Activated naive CD4-positive, alpha-beta T cell treated with anti-CD3 and anti-CD28 coated beads, Interleukin-2, amount 50 U/mL, for 72 hours (primary cell): ENCODE measurements at regions not wholly inside any gene's neighbourhood (a gene's known extent, or its start where the extent isn't known, plus 50 kb on each side); places are given as distances from the start of the nearest gene placed in this dataset.
"Not testable (repeated sequence)": the region's sequence is repeated elsewhere in the genome, so short reads cannot be mapped to it uniquely, and the experiment has no call there.

Experiments used
- ATAC-seq, 2 donors: fragments of 150-1000 bp; cut with Tn5 transposase; 2 replicates each; pipeline ENCODE4 v1.10.0; 2021; ENCODE audit warnings: mild to moderate bottlenecking in 2 of 2, moderate library complexity in 2 of 2
- DNase-seq, 2 donors: peaks; one replicate each; pipeline ENCODE4 v3.0.0; 2021 to 2022; ENCODE audit warnings: low spot score in 2 of 2
- H3K27ac Mint-ChIP-seq, 2 donors: one replicate each; pipeline ENCODE4 v1.8.0; 2022; ENCODE audit warnings: mild to moderate bottlenecking in 2 of 2, mixed read lengths in 2 of 2
- H3K36me3 Mint-ChIP-seq, 2 donors: one replicate each; pipeline ENCODE4 v1.8.0; 2022; ENCODE audit warnings: mixed read lengths in 2 of 2
- H3K9me3 Mint-ChIP-seq, 2 donors: one replicate each; pipeline ENCODE4 v1.8.0; 2022; ENCODE audit warnings: mixed read lengths in 2 of 2

- ATAC-seq (no peak), DNase-seq (no peak)
- Mint-ChIP-seq H3K27ac (no peak overlapping the region), H3K9me3 (no peaks in the 10 kb centered on the region), H3K36me3 (no peaks in the 10 kb centered on the region)
Observed at GRCh38 chr6:167708501-167709094, 118.1 kb upstream of the AFDN start.

- no peaks in the 10 kb centered on the region for H3K9me3 Mint-ChIP-seq
Observed at GRCh38 chr6:167709196-167709595, 117.5 kb upstream of the AFDN start.

GRCh38 chr6:167709776-167710336 is 116.9 kb upstream of the AFDN start:
- not testable (repeated sequence) for ATAC-seq, H3K36me3 Mint-ChIP-seq, H3K27ac Mint-ChIP-seq, H3K9me3 Mint-ChIP-seq, DNase-seq

More at GRCh38 chr6:167709196-167709595, 117.5 kb upstream of the AFDN start:
- ATAC-seq (no peak), DNase-seq (no peak)
- no peaks in the 10 kb centered on the region for H3K36me3 Mint-ChIP-seq
- no peak overlapping the region for H3K27ac Mint-ChIP-seq

GRCh38 chr6:167710363-167710920 is 116.3 kb upstream of the AFDN start:
- Mint-ChIP-seq H3K9me3 (no peaks in the 10 kb centered on the region), H3K36me3 (no peaks in the 10 kb centered on the region), H3K27ac (no peak overlapping the region)
- no peak for DNase-seq
- ATAC-seq, result no peak

- Mint-ChIP-seq H3K27ac (no peak overlapping the region), H3K9me3 (no peaks in the 10 kb centered on the region), H3K36me3 (no peaks in the 10 kb centered on the region)
- ATAC-seq (no peak), DNase-seq (no peak)
Observed at GRCh38 chr6:167711211-167711610, 115.5 kb upstream of the AFDN start.

GRCh38 chr6:167711768-167712730 is 114.7 kb upstream of the AFDN start:
- no peaks in the 10 kb centered on the region for H3K36me3 Mint-ChIP-seq
- H3K27ac Mint-ChIP-seq, result no peak overlapping the region
- no peak for DNase-seq
- no peak for ATAC-seq
- H3K9me3 Mint-ChIP-seq, result no peaks in the 10 kb centered on the region

GRCh38 chr6:167712731-167713475 is 113.8 kb upstream of the AFDN start:
- no peak for ATAC-seq

GRCh38 chr6:167714152-167714551 is 112.6 kb upstream of the AFDN start:
- H3K36me3 Mint-ChIP-seq, result peaks cover 0 to 6% of the 10 kb centered on the region in 2 donors
- peaks cover 0 to 4% of the 10 kb centered on the region in 2 donors for H3K9me3 Mint-ChIP-seq
- no peak overlapping the region for H3K27ac Mint-ChIP-seq
- no peak for DNase-seq
- ATAC-seq, result no peak

More at GRCh38 chr6:167712731-167713475, 113.8 kb upstream of the AFDN start:
- Mint-ChIP-seq H3K27ac (no peak overlapping the region), H3K36me3 (no peaks in the 10 kb centered on the region), H3K9me3 (no peaks in the 10 kb centered on the region)
- DNase-seq, result no peak

GRCh38 chr6:167717455-167717854 is 109.3 kb upstream of the AFDN start:
- peaks cover 0 to 13% of the 10 kb centered on the region in 2 donors for H3K36me3 Mint-ChIP-seq
- no peak for ATAC-seq
- H3K27ac Mint-ChIP-seq, result no peak overlapping the region
- H3K9me3 Mint-ChIP-seq, result peaks cover 0 to 4% of the 10 kb centered on the region in 2 donors
- DNase-seq, result no peak

- Mint-ChIP-seq H3K36me3 (peaks cover 0 to 13% of the 10 kb centered on the region in 2 donors), H3K9me3 (peaks cover 0 to 4% of the 10 kb centered on the region in 2 donors), H3K27ac (no peak overlapping the region)
- no peak for ATAC-seq
- DNase-seq, result no peak
Observed at GRCh38 chr6:167717867-167718266, 108.8 kb upstream of the AFDN start.

- Mint-ChIP-seq H3K27ac (no peak overlapping the region), H3K9me3 (peaks cover 0 to 8% of the 10 kb centered on the region in 2 donors), H3K36me3 (peaks cover 0 to 13% of the 10 kb centered on the region in 2 donors)
- DNase-seq, result no peak
- no peak for ATAC-seq
Observed at GRCh38 chr6:167719920-167720319, 106.8 kb upstream of the AFDN start.

GRCh38 chr6:167720456-167721285 is 106.0 kb upstream of the AFDN start:
- ATAC-seq, result no peak
- Mint-ChIP-seq H3K9me3 (peaks cover 0 to 8% of the 10 kb centered on the region in 2 donors), H3K36me3 (peaks cover 0 to 13% of the 10 kb centered on the region in 2 donors), H3K27ac (no peak overlapping the region)
- DNase-seq, result no peak

GRCh38 chr6:167721291-167721690 is 105.4 kb upstream of the AFDN start:
- DNase-seq (no peak), ATAC-seq (no peak)
- H3K9me3 Mint-ChIP-seq, result peaks cover 0 to 8% of the 10 kb centered on the region in 2 donors
- peaks cover 0 to 18% of the 10 kb centered on the region in 2 donors for H3K36me3 Mint-ChIP-seq
- H3K27ac Mint-ChIP-seq, result no peak overlapping the region

- DNase-seq (no peak), ATAC-seq (no peak)
- no peak overlapping the region for H3K27ac Mint-ChIP-seq
- H3K9me3 Mint-ChIP-seq, result peaks cover 0 to 8% of the 10 kb centered on the region in 2 donors
- H3K36me3 Mint-ChIP-seq, result peaks cover 0 to 18% of the 10 kb centered on the region in 2 donors
Observed at GRCh38 chr6:167722634-167723309, 103.9 kb upstream of the AFDN start.

- Mint-ChIP-seq H3K9me3 (peaks cover 4% of the 10 kb centered on the region in 2 donors), H3K27ac (no peak overlapping the region), H3K36me3 (peaks cover 0 to 6% of the 10 kb centered on the region in 2 donors)
- ATAC-seq (no peak), DNase-seq (no peak)
Observed at GRCh38 chr6:167726043-167726621, 100.6 kb upstream of the AFDN start.
